ENCODE measurements at regions not wholly inside any gene's neighbourhood (a gene's known extent, or its start where the extent isn't known, plus 50 kb on each side); places are given as distances from the start of the nearest gene placed in this dataset.

- TF ChIP-seq CTCF (IDR thresholded peaks at IDR 0.05; ENCODE audit: low read length), result no peak
- no peak for TF ChIP-seq EZH2 (IDR thresholded peaks at IDR 0.05; ENCODE audit: borderline replicate concordance, low read length)
Observed at GRCh38 chr7:109835577-109835976, 1255.3 kb upstream of the LRRN3 start.
